ENCODE measurements at regions not wholly inside any gene's neighbourhood (a gene's known extent, or its start where the extent isn't known, plus 50 kb on each side); places are given as distances from the start of the nearest gene placed in this dataset.

- no peaks in the 10 kb centered on the region for H4K20me1 ChIP-seq (ENCODE audit: low read length)
- H3K9ac ChIP-seq (ENCODE audit: low read length) = peak overlapping the region; percentile 44
- H3K27me3 ChIP-seq (ENCODE audit: low read length) = no peaks in the 10 kb centered on the region
- H3F3A ChIP-seq (ENCODE audit: low read length, unreplicated experiment) = no peaks in the 10 kb centered on the region
- no peak overlapping the region for H3K4me3 ChIP-seq (ENCODE audit: low read length)
- ATAC-seq = no peak
- BruUV-seq (replicated peaks) = TSS peak; percentile 2
- DNase-seq = no peak
- ChIA-PET POLR2A (ENCODE audit: unreplicated experiment) (no interaction called here), CTCF (no interaction called here)
- 0 out of 2 replicates have a peak overlapping the region, but pooled peaks have one; percentile 65 for H3K4me2 ChIP-seq (ENCODE audit: low read length)
- peaks cover 21% of the 10 kb centered on the region for H3K4me1 ChIP-seq (ENCODE audit: insufficient read depth, low read length)
- intact Hi-C loops (cut with micrococcal nuclease) = no loop called here
- H3K9me3 ChIP-seq (ENCODE audit: low read length) = no peaks in the 10 kb centered on the region
- H3K27ac ChIP-seq (ENCODE audit: low read length) = peak overlapping the region; percentile 78
- no peaks in the 10 kb centered on the region for H3K9me2 ChIP-seq (replicated peaks; ENCODE audit: low read length)
- TF ChIP-seq EZH2 (IDR thresholded peaks at IDR 0.05; ENCODE audit: low read length, unreplicated experiment) (no peak), EZH2phosphoT487 (IDR thresholded peaks at IDR 0.05; ENCODE audit: borderline replicate concordance, low read length) (no peak)
- TF ChIP-seq, protein P1, sequence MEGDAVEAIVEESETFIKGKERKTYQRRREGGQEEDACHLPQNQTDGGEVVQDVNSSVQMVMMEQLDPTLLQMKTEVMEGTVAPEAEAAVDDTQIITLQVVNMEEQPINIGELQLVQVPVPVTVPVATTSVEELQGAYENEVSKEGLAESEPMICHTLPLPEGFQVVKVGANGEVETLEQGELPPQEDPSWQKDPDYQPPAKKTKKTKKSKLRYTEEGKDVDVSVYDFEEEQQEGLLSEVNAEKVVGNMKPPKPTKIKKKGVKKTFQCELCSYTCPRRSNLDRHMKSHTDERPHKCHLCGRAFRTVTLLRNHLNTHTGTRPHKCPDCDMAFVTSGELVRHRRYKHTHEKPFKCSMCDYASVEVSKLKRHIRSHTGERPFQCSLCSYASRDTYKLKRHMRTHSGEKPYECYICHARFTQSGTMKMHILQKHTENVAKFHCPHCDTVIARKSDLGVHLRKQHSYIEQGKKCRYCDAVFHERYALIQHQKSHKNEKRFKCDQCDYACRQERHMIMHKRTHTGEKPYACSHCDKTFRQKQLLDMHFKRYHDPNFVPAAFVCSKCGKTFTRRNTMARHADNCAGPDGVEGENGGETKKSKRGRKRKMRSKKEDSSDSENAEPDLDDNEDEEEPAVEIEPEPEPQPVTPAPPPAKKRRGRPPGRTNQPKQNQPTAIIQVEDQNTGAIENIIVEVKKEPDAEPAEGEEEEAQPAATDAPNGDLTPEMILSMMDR (conservative IDR thresholded peaks at IDR 0.05; ENCODE audit: low read depth, low read length) = no peak
- H3K36me3 ChIP-seq (ENCODE audit: low read depth, low read length) = peaks cover 29% of the 10 kb centered on the region
- no peak overlapping the region for H2AFZ ChIP-seq (ENCODE audit: low read length)
- H3K79me2 ChIP-seq (ENCODE audit: low read length) = peaks cover 79% of the 10 kb centered on the region
Measured at GRCh38 chr17:77403854-77404253, 263.1 kb downstream of the SEC14L1 start.

GRCh38 chr17:77404812-77405581, 264.2 kb downstream of the SEC14L1 start:
- H3K9ac ChIP-seq (ENCODE audit: low read length) = peak overlapping the region; percentile 44

More at GRCh38 chr17:77404812-77405581, 264.2 kb downstream of the SEC14L1 start:
- peaks cover 74% of the 10 kb centered on the region for H3K79me2 ChIP-seq (ENCODE audit: low read length)
- H3K4me3 ChIP-seq (ENCODE audit: low read length) = no peak overlapping the region
- H3K27me3 ChIP-seq (ENCODE audit: low read length) = no peaks in the 10 kb centered on the region
- peak; percentile 92 for ATAC-seq
- peak; percentile 93 for DNase-seq
- H3K27ac ChIP-seq (ENCODE audit: low read length) = peak overlapping the region; percentile 78
- BruUV-seq (replicated peaks) = no TSS peak
- no peaks in the 10 kb centered on the region for H4K20me1 ChIP-seq (ENCODE audit: low read length)
- no peak overlapping the region for H2AFZ ChIP-seq (ENCODE audit: low read length)
- H3F3A ChIP-seq (ENCODE audit: low read length, unreplicated experiment) = no peaks in the 10 kb centered on the region
- CTCF ChIA-PET = no interaction called here
- no peaks in the 10 kb centered on the region for H3K9me3 ChIP-seq (ENCODE audit: low read length)
- POLR2A ChIA-PET (ENCODE audit: unreplicated experiment) = no interaction called here
- H3K36me3 ChIP-seq (ENCODE audit: low read depth, low read length) = peaks cover 19% of the 10 kb centered on the region
- peaks cover 27% of the 10 kb centered on the region for H3K4me1 ChIP-seq (ENCODE audit: insufficient read depth, low read length)
- no peaks in the 10 kb centered on the region for H3K9me2 ChIP-seq (replicated peaks; ENCODE audit: low read length)
- intact Hi-C loops (cut with micrococcal nuclease) = no loop called here
- no peak for TF ChIP-seq EZH2phosphoT487 (IDR thresholded peaks at IDR 0.05; ENCODE audit: borderline replicate concordance, low read length)
- no peak for TF ChIP-seq EZH2 (IDR thresholded peaks at IDR 0.05; ENCODE audit: low read length, unreplicated experiment)
- TF ChIP-seq, protein P1 (conservative IDR thresholded peaks at IDR 0.05; ENCODE audit: low read depth, low read length) = no peak
- H3K4me2 ChIP-seq (ENCODE audit: low read length) = peak overlapping the region; percentile 65

Data from PC-3 (cell line).